Thoracic aorta (tissue), 2 donors: ENCODE measurements at regions not wholly inside any gene's neighbourhood (a gene's known extent, or its start where the extent isn't known, plus 50 kb on each side); places are given as distances from the start of the nearest gene placed in this dataset.

ENCODE experiments used
- ATAC-seq: fragments of 150-250 bp; one replicate; pipeline ENCODE4 v1.8.0; 2017; ENCODE audit warnings: low read depth; ENCODE audit not compliant: insufficient number of reproducible peaks, low FRiP score
- DNase-seq: peaks from one replicate; pipeline ENCODE4 v3.0.0-alpha.2; 2020; ENCODE audit warnings: low spot score
- H3K27ac ChIP-seq, 2 donors: fragments of 200-600 bp; sonication (generic); 1 replicate in 1 of 2; 2 replicates in 1 of 2; pipeline ENCODE4 v1.5.1; 2016; ENCODE audit warnings: mild to moderate bottlenecking in 2 of 2, moderate library complexity in 2 of 2
- H3K27me3 ChIP-seq: fragments of 200-600 bp; sonication (generic); replicated peaks from 2 replicates; pipeline ENCODE4 v1.6.0; 2016; ENCODE audit warnings: mild to moderate bottlenecking; ENCODE audit not compliant: insufficient read depth
- H3K36me3 ChIP-seq: fragments of 200-600 bp; sonication (generic); one replicate; pipeline ENCODE4 v1.5.1; 2016
- H3K4me1 ChIP-seq, 2 donors: fragments of 200-600 bp; sonication (generic); 1 replicate in 1 of 2; 2 replicates in 1 of 2; pipeline versions ENCODE4 v1.5.1 to v1.6.0; 2016; ENCODE audit warnings: low read depth in 2 of 2, mild to moderate bottlenecking in 1 of 2; ENCODE audit not compliant: control insufficient read depth in 1 of 2
- H3K4me3 ChIP-seq: fragments of 200-600 bp; sonication (generic); 2 replicates; pipeline ENCODE4 v1.5.1; 2016; ENCODE audit warnings: mild to moderate bottlenecking
- H3K9me3 ChIP-seq: fragments of 200-600 bp; sonication (generic); 2 replicates; pipeline ENCODE4 v1.5.1; 2016
- CTCF ChIP-seq: fragments of 200-600 bp; sonication (generic); IDR thresholded peaks from one replicate; pipeline ENCODE4 v1.5.1; 2019; ENCODE audit warnings: antibody characterized with exemption

GRCh38 chr22:27514601-27515523, 286.7 kb downstream of the MN1 start:
- no peak overlapping the region for H3K4me3 ChIP-seq
- no peaks in the 10 kb centered on the region for H3K9me3 ChIP-seq
- ATAC-seq (peak; percentile 24), DNase-seq (no peak)
- H3K4me1 ChIP-seq: peaks cover 17 to 70% of the 10 kb centered on the region in 2 donors
- no peak for TF ChIP-seq CTCF
- peak overlapping the region; percentile 29 to 39 for H3K27ac ChIP-seq
- H3K27me3 ChIP-seq: no peaks in the 10 kb centered on the region
- H3K36me3 ChIP-seq: no peaks in the 10 kb centered on the region

- TF ChIP-seq CTCF: no peak
- H3K4me3 ChIP-seq: no peak overlapping the region
- H3K4me1 ChIP-seq: peaks cover 12 to 46% of the 10 kb centered on the region in 2 donors
- ATAC-seq (no peak), DNase-seq (no peak)
- no peak overlapping the region for H3K27ac ChIP-seq
- no peaks in the 10 kb centered on the region for H3K36me3 ChIP-seq
- no peaks in the 10 kb centered on the region for H3K9me3 ChIP-seq
- H3K27me3 ChIP-seq: no peaks in the 10 kb centered on the region
Measured at GRCh38 chr22:27517361-27518155, 284.0 kb downstream of the MN1 start.

GRCh38 chr22:27518531-27519340, 282.8 kb downstream of the MN1 start:
- peaks cover 7 to 37% of the 10 kb centered on the region in 2 donors for H3K4me1 ChIP-seq
- H3K4me3 ChIP-seq: no peak overlapping the region
- H3K27ac ChIP-seq: no peak overlapping the region
- DNase-seq (no peak), ATAC-seq (no peak)
- no peaks in the 10 kb centered on the region for H3K9me3 ChIP-seq
- no peak for TF ChIP-seq CTCF
- no peaks in the 10 kb centered on the region for H3K27me3 ChIP-seq
- H3K36me3 ChIP-seq: no peaks in the 10 kb centered on the region

GRCh38 chr22:27523711-27524110, 277.8 kb downstream of the MN1 start:
- Histone ChIP-seq H3K27ac (no peak overlapping the region), H3K4me1 (peaks cover 3 to 8% of the 10 kb centered on the region in 2 donors), H3K4me3 (no peak overlapping the region), H3K9me3 (no peaks in the 10 kb centered on the region), H3K36me3 (no peaks in the 10 kb centered on the region), H3K27me3 (no peaks in the 10 kb centered on the region)
- no peak for TF ChIP-seq CTCF
- no peak for DNase-seq
- ATAC-seq: no peak
